ENCODE measurements at regions not wholly inside any gene's neighbourhood (a gene's known extent, or its start where the extent isn't known, plus 50 kb on each side); places are given as distances from the start of the nearest gene placed in this dataset.

GRCh38 chr15:27592036-27592760 is 506.9 kb downstream of the OCA2 start:
- CTCF ChIA-PET = no interaction called here

More at GRCh38 chr15:27592036-27592760, 506.9 kb downstream of the OCA2 start:
- no peaks in the 10 kb centered on the region for H3K9me3 ChIP-seq (ENCODE audit: control insufficient read depth, insufficient read depth, low read depth, low read length)
- no peak overlapping the region for H3K27ac ChIP-seq (ENCODE audit: extremely low read depth, low read depth, low read length)
- no peaks in the 10 kb centered on the region for H3K4me1 ChIP-seq (ENCODE audit: control insufficient read depth, insufficient read depth, low read length)
- no peak overlapping the region for H3K4me3 ChIP-seq (ENCODE audit: low read depth, low read length)
- POLR2A ChIA-PET = no interaction called here
- peak; percentile 52 for TF ChIP-seq REST (tag by site-specific recombination; IDR thresholded peaks at IDR 0.05)
- no peak for TF ChIP-seq ZNF600 (tag by site-specific recombination; IDR thresholded peaks at IDR 0.05)
- H3K36me3 ChIP-seq (ENCODE audit: control insufficient read depth in 2 of 2, insufficient read depth in 1 of 2, low read length in 2 of 2) = no peaks in the 10 kb centered on the region

Data from HEK293 (cell line).